Endodermal cell (in vitro differentiated cells): ENCODE measurements at regions not wholly inside any gene's neighbourhood (a gene's known extent, or its start where the extent isn't known, plus 50 kb on each side); places are given as distances from the start of the nearest gene placed in this dataset.

Experiments
- DNase-seq: peaks from one replicate; pipeline ENCODE4 v3.0.0-alpha.2; 2017
- H3K27ac ChIP-seq: 2 replicates; pipeline ENCODE4 v1.5.1; 2013; ENCODE audit warnings: mild to moderate bottlenecking, low read depth, low read length, moderate library complexity
- H3K27me3 ChIP-seq: 2 replicates; pipeline ENCODE4 v1.6.1; 2013; ENCODE audit warnings: mild to moderate bottlenecking, low read length, moderate library complexity; ENCODE audit not compliant: insufficient read depth, control insufficient read depth, poor library complexity, severe bottlenecking
- H3K36me3 ChIP-seq: 2 replicates; pipeline ENCODE4 v1.7.0; 2013; ENCODE audit warnings: mild to moderate bottlenecking, low read length, moderate library complexity; ENCODE audit not compliant: control insufficient read depth, insufficient read depth
- H3K4me1 ChIP-seq: one replicate; pipeline ENCODE4 v1.7.0; 2013; ENCODE audit warnings: low read length; ENCODE audit not compliant: control insufficient read depth, insufficient read depth
- H3K4me3 ChIP-seq: 2 replicates; pipeline ENCODE4 v1.5.1; 2013; ENCODE audit warnings: mild to moderate bottlenecking, low read length, moderate library complexity
- H3K9ac ChIP-seq: 2 replicates; pipeline ENCODE4 v1.6.1; 2013; ENCODE audit warnings: mild to moderate bottlenecking, low read length, moderate library complexity; ENCODE audit not compliant: poor library complexity, severe bottlenecking; ENCODE audit errors: extremely low read depth
- H3K9me3 ChIP-seq: 2 replicates; pipeline ENCODE4 v1.6.1; 2013; ENCODE audit warnings: mild to moderate bottlenecking, low read length, moderate library complexity; ENCODE audit not compliant: control insufficient read depth
- H3K27ac Mint-ChIP-seq: 2 replicates; pipeline ENCODE4 v1.8.0; 2020; ENCODE audit warnings: mixed read lengths
- H3K27me3 Mint-ChIP-seq: 2 replicates; pipeline ENCODE4 v1.8.0; 2021; ENCODE audit warnings: mild to moderate bottlenecking, mixed read lengths; ENCODE audit not compliant: insufficient read depth
- H3K36me3 Mint-ChIP-seq: 2 replicates; pipeline ENCODE4 v1.8.0; 2020; ENCODE audit warnings: low read depth, mixed read lengths
- H3K4me1 Mint-ChIP-seq: 2 replicates; pipeline ENCODE4 v1.8.0; 2020; ENCODE audit warnings: mixed read lengths
- H3K4me3 Mint-ChIP-seq: 2 replicates; pipeline ENCODE4 v1.8.0; 2020; ENCODE audit warnings: mild to moderate bottlenecking, moderate library complexity, mixed read lengths
- H3K9me3 Mint-ChIP-seq: 2 replicates; pipeline ENCODE4 v1.8.0; 2020; ENCODE audit warnings: mild to moderate bottlenecking, mixed read lengths
- WGBS, 2 experiments: methylation state at CpG; one replicate each; pipeline versions ENCODE4 v1.1.5 to v1.1.7; 2013; ENCODE audit warnings: missing lambda C conversion rate in 2 of 2, mixed read lengths in 1 of 2; ENCODE audit not compliant: insufficient coverage in 1 of 2, insufficient read length in 1 of 2; 5-methylcytosine and 5-hydroxymethylcytosine counted together
- TF ChIP-seq, protein P1 (sequence below): fragments of 200-600 bp; sonication (generic); conservative IDR thresholded peaks from 2 replicates; pipeline ENCODE4 v1.5.0; 2021; ENCODE audit warnings: antibody characterized with exemption, mild to moderate bottlenecking

DNA sequence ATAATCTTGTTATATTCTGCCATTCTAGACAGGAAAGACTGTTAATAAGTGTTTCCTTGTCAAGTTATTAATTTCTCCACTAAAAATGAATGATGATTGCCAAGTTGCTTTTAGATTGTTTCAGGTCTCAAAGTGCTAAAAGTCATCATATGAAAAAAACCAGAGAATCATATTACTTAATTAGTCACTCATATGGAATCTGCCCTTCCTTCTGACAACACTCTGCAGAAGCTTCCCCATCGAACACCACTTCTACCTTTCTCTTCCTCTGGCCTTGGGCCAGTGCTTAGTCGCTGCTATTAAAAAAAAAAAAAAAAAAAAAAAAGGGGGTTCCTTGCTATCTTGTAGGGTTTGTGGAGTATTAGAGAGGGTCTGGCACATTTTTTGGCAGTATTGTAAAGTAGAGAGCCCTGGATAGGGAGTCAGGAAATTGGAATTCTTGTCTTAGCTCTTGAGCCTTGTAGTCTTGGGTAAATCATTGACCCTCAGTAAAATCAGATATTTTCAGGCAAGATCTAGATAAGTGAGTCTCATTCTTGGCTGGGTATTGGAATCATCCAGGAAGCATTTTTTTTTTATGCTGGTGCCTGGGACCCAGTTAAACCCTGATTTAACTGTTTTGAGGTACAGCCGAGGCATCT lies 141.7 kb upstream of the CCDC68 start:
- TF ChIP-seq, protein P1, sequence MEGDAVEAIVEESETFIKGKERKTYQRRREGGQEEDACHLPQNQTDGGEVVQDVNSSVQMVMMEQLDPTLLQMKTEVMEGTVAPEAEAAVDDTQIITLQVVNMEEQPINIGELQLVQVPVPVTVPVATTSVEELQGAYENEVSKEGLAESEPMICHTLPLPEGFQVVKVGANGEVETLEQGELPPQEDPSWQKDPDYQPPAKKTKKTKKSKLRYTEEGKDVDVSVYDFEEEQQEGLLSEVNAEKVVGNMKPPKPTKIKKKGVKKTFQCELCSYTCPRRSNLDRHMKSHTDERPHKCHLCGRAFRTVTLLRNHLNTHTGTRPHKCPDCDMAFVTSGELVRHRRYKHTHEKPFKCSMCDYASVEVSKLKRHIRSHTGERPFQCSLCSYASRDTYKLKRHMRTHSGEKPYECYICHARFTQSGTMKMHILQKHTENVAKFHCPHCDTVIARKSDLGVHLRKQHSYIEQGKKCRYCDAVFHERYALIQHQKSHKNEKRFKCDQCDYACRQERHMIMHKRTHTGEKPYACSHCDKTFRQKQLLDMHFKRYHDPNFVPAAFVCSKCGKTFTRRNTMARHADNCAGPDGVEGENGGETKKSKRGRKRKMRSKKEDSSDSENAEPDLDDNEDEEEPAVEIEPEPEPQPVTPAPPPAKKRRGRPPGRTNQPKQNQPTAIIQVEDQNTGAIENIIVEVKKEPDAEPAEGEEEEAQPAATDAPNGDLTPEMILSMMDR, result no peak
- WGBS, 2 experiments, result 83 to 89% methylated on average over 1 to 3 of the region's 3 CpGs
- Histone ChIP-seq H3K27ac (no peak overlapping the region), H3K4me3 (no peak overlapping the region), H3K4me1 (peaks cover under 1% of the 10 kb centered on the region), H3K36me3 (no peaks in the 10 kb centered on the region), H3K9ac (no peak overlapping the region), H3K27me3 (no peaks in the 10 kb centered on the region), H3K9me3 (no peaks in the 10 kb centered on the region)
- DNase-seq, result no peak
- no peaks in the 10 kb centered on the region for H3K36me3 Mint-ChIP-seq
- peaks cover 3% of the 10 kb centered on the region for H3K27me3 Mint-ChIP-seq
- H3K4me1 Mint-ChIP-seq, result peaks cover 18% of the 10 kb centered on the region
- H3K9me3 Mint-ChIP-seq, result no peaks in the 10 kb centered on the region
- H3K4me3 Mint-ChIP-seq, result no peak overlapping the region
- no peak overlapping the region for H3K27ac Mint-ChIP-seq

DNA sequence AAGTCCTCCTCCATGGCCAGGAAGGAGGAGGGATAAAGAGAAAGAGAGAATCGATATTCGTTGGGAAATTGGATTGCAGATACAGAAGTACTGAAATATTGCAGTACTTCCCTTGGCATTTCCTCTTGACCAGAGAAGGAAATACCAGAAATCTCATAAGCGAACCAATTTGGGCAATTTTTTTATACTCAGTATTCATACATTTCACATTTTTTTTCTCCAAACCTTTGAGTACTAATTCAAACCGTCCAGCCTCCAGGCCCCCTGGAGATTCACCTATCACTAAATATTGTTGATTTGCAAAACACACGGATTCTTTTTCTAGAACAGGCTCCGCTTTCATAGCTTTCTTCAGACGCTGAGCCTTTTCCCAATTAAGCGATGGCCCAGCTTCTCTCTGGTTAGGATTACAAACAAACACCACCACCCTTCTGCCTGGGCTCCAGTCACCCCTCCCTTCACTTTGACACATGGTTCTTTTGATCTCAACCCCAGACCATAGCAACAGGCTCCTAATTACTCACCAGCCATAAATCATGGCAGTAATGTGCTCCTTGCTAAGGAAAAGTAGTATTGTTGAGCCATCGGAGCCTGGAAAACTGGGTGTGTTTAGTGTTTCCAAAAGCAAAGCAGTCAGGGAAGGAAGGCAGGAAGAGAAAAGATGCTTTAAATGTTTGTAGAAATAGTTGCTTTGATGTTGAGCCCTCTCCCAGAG lies 138.4 kb upstream of the CCDC68 start:
- DNase-seq, result no peak
- H3K9me3 ChIP-seq, result no peaks in the 10 kb centered on the region
- no peak overlapping the region for H3K4me3 Mint-ChIP-seq
- no peak overlapping the region for H3K9ac ChIP-seq
- no peak overlapping the region for H3K4me3 ChIP-seq
- TF ChIP-seq, protein P1, result no peak
- peaks cover 20% of the 10 kb centered on the region for H3K27me3 Mint-ChIP-seq
- H3K27ac ChIP-seq, result peak overlapping the region; percentile 46
- H3K36me3 ChIP-seq, result no peaks in the 10 kb centered on the region
- peaks cover 4% of the 10 kb centered on the region for H3K27me3 ChIP-seq
- H3K4me1 ChIP-seq, result peaks cover 6% of the 10 kb centered on the region
- H3K9me3 Mint-ChIP-seq, result no peaks in the 10 kb centered on the region
- H3K27ac Mint-ChIP-seq, result no peak overlapping the region
- 72 to 89% methylated on average over 7 to 9 of the region's 9 CpGs for WGBS, 2 experiments
- peaks cover 32% of the 10 kb centered on the region for H3K4me1 Mint-ChIP-seq
- H3K36me3 Mint-ChIP-seq, result no peaks in the 10 kb centered on the region

DNA sequence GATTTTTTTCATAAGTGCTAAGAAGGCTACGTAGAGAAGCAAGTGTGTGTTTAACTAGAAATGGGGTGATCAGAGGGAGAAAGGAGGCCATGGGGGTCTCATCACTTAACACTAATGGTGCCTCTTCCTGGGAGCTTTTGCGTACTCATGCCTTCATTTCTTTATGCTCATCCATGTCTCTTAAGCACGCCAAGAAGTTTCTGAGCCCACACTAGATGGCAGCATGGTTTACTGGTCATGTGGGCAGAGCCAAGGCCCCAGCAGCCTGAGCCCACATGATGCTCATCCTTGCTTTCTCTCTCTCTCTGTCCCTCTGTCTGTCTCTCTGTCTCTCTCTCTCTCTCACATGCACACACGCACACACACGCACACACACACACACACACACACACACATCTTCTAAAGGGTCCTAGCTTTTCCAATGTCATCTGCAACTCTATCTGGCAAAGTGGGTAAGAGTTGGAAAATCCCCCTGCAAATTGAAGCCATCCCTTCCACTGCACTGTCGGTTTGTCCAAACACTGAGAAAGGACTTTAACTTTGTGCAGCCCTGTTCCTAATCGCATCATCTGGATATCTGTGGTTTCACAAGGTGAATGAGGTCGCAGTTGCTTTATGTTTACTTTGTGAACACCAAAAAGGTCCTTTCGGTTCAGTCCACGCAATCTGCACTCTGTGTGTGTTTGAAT lies 137.1 kb upstream of the CCDC68 start:
- H3K4me3 ChIP-seq, result no peak overlapping the region
- TF ChIP-seq, protein P1, result peak; percentile 67
- H3K36me3 Mint-ChIP-seq, result no peaks in the 10 kb centered on the region
- DNase-seq, result peak; percentile 76
- peaks cover 29% of the 10 kb centered on the region for H3K4me1 Mint-ChIP-seq
- H3K4me1 ChIP-seq, result peaks cover 6% of the 10 kb centered on the region
- peaks cover 4% of the 10 kb centered on the region for H3K27me3 ChIP-seq
- H3K27ac Mint-ChIP-seq, result no peak overlapping the region
- 71 to 84% methylated on average over 7 to 10 of the region's 10 CpGs for WGBS, 2 experiments
- H3K36me3 ChIP-seq, result no peaks in the 10 kb centered on the region
- H3K27ac ChIP-seq, result no peak overlapping the region
- peaks cover 20% of the 10 kb centered on the region for H3K27me3 Mint-ChIP-seq
- H3K9ac ChIP-seq, result no peak overlapping the region
- H3K4me3 Mint-ChIP-seq, result no peak overlapping the region
- H3K9me3 Mint-ChIP-seq, result no peaks in the 10 kb centered on the region
- no peaks in the 10 kb centered on the region for H3K9me3 ChIP-seq
